GDM1 (cell line): ENCODE measurements at regions not wholly inside any gene's neighbourhood (a gene's known extent, or its start where the extent isn't known, plus 50 kb on each side); places are given as distances from the start of the nearest gene placed in this dataset.

Experiments
- DNase-seq: peaks from one replicate; lab custom pipeline; 2025; lab: John Stamatoyannopoulos, UW

DNA sequence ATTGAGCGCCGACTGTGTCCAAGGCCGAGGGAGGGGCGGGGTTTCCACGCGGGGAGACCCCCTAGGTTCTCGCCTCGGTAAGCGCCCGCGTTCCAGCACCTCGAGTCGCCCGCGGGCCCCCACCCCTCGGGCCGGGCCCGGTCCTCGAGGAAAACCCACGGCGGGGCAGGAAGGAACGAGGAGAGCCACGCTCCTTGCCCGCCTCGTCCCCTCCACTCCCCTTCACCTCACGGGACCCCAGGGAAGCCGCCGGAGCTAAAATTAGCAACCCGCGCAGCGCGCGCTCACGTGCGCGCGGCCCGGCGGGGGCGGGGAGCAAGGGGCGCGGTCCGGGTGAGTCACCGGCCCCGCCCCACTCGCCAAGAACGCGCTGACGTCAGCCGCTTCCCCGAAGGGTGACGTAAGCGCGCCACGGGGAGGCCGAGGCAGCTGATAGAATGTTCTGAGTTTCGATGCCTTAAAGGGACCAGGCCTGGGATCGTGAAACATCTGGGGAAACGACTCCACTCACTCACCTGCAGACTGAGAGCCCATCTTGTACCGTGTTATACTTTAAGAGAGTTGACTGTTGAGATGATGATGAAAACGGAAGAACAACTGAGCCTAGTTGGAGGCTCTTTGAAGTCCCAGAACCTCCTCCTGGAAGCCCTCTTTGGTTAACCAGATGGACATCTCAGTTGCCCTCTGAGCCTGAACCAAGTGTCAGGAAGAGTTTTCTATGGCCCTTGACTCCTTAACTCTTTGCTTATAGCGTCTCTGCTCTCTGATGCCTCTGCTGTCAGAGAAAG lies 49.7 kb upstream of the ATF3 start:
- DNase-seq = peak; percentile 76
